ENCODE measurements at regions not wholly inside any gene's neighbourhood (a gene's known extent, or its start where the extent isn't known, plus 50 kb on each side); places are given as distances from the start of the nearest gene placed in this dataset.

DNA sequence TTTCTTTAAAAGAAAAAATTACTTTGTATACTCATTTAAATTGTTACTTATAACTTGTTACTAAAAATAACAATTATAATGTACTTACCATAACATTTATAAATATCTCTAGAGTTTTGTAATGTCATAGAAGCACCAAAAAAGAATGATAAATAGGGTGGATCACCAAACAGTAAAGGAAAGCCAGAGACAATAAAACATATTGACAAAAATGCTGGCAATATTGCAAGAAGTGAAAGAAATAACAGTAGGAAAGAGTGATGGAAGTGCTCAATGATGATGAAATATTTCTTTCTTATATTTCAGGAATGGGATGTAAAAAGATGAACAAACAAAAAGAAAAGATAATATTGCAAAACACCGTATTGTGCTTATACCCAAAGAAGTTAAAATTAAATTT, 301.7 kb downstream of the CENPW start:
- no peaks in the 10 kb centered on the region for H3K36me3 ChIP-seq
- DNase-seq, result no peak
- peaks cover 10% of the 10 kb centered on the region for H3K9me3 ChIP-seq (replicated peaks)
- intact Hi-C loops (cut with micrococcal nuclease), result no loop called here
- no peak overlapping the region for H3K4me3 ChIP-seq
- no peaks in the 10 kb centered on the region for H3K4me1 ChIP-seq
- TF ChIP-seq, protein P1, sequence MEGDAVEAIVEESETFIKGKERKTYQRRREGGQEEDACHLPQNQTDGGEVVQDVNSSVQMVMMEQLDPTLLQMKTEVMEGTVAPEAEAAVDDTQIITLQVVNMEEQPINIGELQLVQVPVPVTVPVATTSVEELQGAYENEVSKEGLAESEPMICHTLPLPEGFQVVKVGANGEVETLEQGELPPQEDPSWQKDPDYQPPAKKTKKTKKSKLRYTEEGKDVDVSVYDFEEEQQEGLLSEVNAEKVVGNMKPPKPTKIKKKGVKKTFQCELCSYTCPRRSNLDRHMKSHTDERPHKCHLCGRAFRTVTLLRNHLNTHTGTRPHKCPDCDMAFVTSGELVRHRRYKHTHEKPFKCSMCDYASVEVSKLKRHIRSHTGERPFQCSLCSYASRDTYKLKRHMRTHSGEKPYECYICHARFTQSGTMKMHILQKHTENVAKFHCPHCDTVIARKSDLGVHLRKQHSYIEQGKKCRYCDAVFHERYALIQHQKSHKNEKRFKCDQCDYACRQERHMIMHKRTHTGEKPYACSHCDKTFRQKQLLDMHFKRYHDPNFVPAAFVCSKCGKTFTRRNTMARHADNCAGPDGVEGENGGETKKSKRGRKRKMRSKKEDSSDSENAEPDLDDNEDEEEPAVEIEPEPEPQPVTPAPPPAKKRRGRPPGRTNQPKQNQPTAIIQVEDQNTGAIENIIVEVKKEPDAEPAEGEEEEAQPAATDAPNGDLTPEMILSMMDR (IDR thresholded peaks at IDR 0.05; ENCODE audit: borderline replicate concordance), result no peak
- H3K27ac ChIP-seq (replicated peaks), result no peak overlapping the region
- no peaks in the 10 kb centered on the region for H3K27me3 ChIP-seq (ENCODE audit: low read depth)

DNA sequence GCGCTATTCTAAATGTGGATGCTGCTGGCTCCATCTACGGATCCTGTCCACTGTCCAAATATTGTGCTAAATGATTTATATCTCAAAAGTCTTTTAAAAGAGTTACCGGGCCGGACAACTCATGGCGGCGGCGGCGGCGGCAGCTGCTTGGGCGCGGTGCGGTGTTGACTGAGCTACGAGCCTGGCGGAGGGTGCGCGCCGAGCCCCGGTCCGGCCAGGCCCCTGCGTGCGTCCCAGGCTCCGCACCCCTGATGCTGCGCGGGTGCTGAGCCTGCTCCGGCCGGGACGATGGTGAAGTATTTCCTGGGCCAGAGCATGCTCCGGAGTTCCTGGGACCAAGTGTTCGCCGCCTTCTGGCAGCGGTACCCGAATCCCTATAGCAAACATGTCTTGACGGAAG, 303.4 kb downstream of the CENPW start:
- intact Hi-C loops (cut with micrococcal nuclease), result no loop called here
- no peak for DNase-seq
- TF ChIP-seq, protein P1 (IDR thresholded peaks at IDR 0.05; ENCODE audit: borderline replicate concordance), result no peak

DNA sequence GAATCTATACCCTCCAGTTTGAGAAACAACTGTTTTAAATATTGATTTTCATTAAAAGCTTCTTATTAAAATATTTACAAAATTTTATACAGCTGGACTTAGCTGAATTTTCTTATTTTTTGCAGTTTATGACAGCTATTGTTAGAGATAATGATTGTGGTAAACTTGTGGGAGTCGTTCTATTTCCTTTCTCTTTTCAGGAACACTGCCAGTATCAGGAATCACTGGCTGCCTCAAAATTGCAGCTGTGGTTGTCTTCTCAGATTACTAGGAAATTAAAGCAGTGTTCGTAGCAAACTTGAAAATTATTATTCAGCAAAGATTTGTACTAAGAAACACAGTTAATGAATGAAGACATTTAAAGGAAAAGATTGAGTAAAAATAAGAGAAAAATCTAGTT, 311.0 kb downstream of the CENPW start:
- DNase-seq, result no peak
- Histone ChIP-seq H3K27me3 (ENCODE audit: low read depth) (no peaks in the 10 kb centered on the region), H3K9me3 (replicated peaks) (peaks cover 28% of the 10 kb centered on the region), H3K4me1 (no peaks in the 10 kb centered on the region), H3K27ac (replicated peaks) (no peak overlapping the region), H3K4me3 (no peak overlapping the region), H3K36me3 (no peaks in the 10 kb centered on the region)
- TF ChIP-seq, protein P1 (IDR thresholded peaks at IDR 0.05; ENCODE audit: borderline replicate concordance), result no peak
- intact Hi-C loops (cut with micrococcal nuclease), result no loop called here

More for the DNA sequence above, 303.4 kb downstream of the CENPW start:
- no peaks in the 10 kb centered on the region for H3K36me3 ChIP-seq
- no peak overlapping the region for H3K4me3 ChIP-seq
- no peaks in the 10 kb centered on the region for H3K4me1 ChIP-seq
- H3K27me3 ChIP-seq (ENCODE audit: low read depth), result no peaks in the 10 kb centered on the region
- peaks cover 14% of the 10 kb centered on the region for H3K9me3 ChIP-seq (replicated peaks)
- H3K27ac ChIP-seq (replicated peaks), result no peak overlapping the region

DNA sequence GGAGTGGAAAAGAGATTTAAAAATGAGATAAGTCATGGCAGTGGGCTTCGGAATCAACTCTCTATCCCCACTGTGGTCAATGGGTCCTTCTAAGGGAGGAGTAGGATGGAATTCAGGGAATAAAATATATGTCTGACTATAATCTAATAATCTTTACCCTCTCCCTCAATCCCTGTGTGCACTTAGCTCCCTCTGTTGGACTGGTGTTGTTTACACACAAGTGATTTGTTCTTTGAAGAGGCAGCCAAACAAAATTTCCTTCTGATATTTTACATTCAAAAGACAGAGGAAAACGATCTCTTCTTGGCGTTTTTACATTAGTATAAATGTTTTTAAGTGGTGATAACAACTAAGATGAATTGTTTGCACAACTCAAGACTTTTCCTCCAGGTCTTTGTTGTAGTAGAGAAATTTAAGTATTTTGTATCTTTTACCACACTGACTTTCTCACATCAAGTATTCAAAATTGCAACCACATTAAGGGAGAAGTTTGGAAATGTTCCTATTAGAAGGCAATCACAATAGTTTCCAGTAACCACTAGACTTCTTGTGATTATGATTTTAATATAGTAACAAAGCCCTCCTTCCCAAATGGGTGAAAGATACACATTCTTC, 317.8 kb downstream of the CENPW start:
- peaks cover 14% of the 10 kb centered on the region for H3K9me3 ChIP-seq (replicated peaks)
- TF ChIP-seq, protein P1 (IDR thresholded peaks at IDR 0.05; ENCODE audit: borderline replicate concordance), result peak; percentile 46
- H3K4me1 ChIP-seq, result no peaks in the 10 kb centered on the region
- intact Hi-C loops (cut with micrococcal nuclease), result no loop called here
- no peak overlapping the region for H3K4me3 ChIP-seq
- H3K27ac ChIP-seq (replicated peaks), result no peak overlapping the region
- H3K36me3 ChIP-seq, result no peaks in the 10 kb centered on the region
- no peaks in the 10 kb centered on the region for H3K27me3 ChIP-seq (ENCODE audit: low read depth)
- no peak for DNase-seq

- no peaks in the 10 kb centered on the region for H3K4me1 ChIP-seq
- TF ChIP-seq, protein P1 (IDR thresholded peaks at IDR 0.05; ENCODE audit: borderline replicate concordance), result no peak
- no peak overlapping the region for H3K27ac ChIP-seq (replicated peaks)
Measured at GRCh38 chr6:126660376-126660775, 320.5 kb downstream of the CENPW start.

More at GRCh38 chr6:126660376-126660775, 320.5 kb downstream of the CENPW start:
- Histone ChIP-seq H3K4me3 (no peak overlapping the region), H3K9me3 (replicated peaks) (no peaks in the 10 kb centered on the region), H3K36me3 (no peaks in the 10 kb centered on the region), H3K27me3 (ENCODE audit: low read depth) (no peaks in the 10 kb centered on the region)
- intact Hi-C loops (cut with micrococcal nuclease), result no loop called here
- no peak for DNase-seq

Data from left ventricle myocardium inferior (tissue), 1 donor.